HFFc6 (cell line): ENCODE measurements at regions not wholly inside any gene's neighbourhood (a gene's known extent, or its start where the extent isn't known, plus 50 kb on each side); places are given as distances from the start of the nearest gene placed in this dataset.
A peak's percentile ranks its signal among the peaks of the same experiment; 100 is the strongest.

ENCODE experiments used
- DNase-seq: peaks from one replicate; pipeline ENCODE4 v3.0.0-alpha.2; 2018
- H3K27ac Mint-ChIP-seq: 2 replicates; pipeline ENCODE4 v1.8.0; 2020; ENCODE audit warnings: mild to moderate bottlenecking, mixed read lengths
- H3K27me3 Mint-ChIP-seq: 2 replicates; pipeline ENCODE4 v1.8.0; 2021; ENCODE audit warnings: mild to moderate bottlenecking, moderate library complexity, mixed read lengths; ENCODE audit not compliant: insufficient read depth
- H3K36me3 Mint-ChIP-seq: 2 replicates; pipeline ENCODE4 v1.8.0; 2021; ENCODE audit warnings: low read depth, mixed read lengths
- H3K4me1 Mint-ChIP-seq: 2 replicates; pipeline ENCODE4 v1.8.0; 2020; ENCODE audit warnings: low read depth, mixed read lengths
- H3K4me3 Mint-ChIP-seq: 2 replicates; pipeline ENCODE4 v1.8.0; 2020; ENCODE audit warnings: mild to moderate bottlenecking, moderate library complexity, mixed read lengths
- H3K9me3 Mint-ChIP-seq: 2 replicates; pipeline ENCODE4 v1.8.0; 2020; ENCODE audit warnings: mild to moderate bottlenecking, mixed read lengths
- CTCF ChIP-seq: fragments of 200-600 bp; sonication (generic); IDR thresholded peaks from 2 replicates; pipeline ENCODE4 v1.5.0; 2021; ENCODE audit warnings: antibody characterized with exemption, mild to moderate bottlenecking

DNA sequence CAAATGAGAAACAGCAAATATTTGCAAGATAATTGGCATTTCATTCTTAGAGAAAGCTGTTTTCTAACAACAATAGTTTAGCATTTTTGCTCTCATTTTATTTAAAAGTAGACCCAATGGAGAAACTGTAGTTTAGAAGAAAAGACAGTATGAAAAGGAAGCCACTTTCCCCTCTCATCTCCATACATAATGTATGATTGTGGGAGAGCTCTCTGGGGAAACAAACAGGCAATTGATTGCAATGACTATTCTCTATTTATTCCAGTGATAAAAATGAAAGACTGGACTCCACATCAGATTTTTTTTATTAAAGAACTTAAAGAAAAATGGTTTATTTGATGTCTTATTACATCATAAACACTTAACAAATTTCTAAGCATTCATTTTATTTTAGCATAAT lies 116.8 kb upstream of the SASH1 start:
- no peaks in the 10 kb centered on the region for H3K27me3 Mint-ChIP-seq
- no peak for DNase-seq
- no peaks in the 10 kb centered on the region for H3K9me3 Mint-ChIP-seq
- no peak for TF ChIP-seq CTCF
- H3K4me3 Mint-ChIP-seq: no peak overlapping the region
- peaks cover 40% of the 10 kb centered on the region for H3K4me1 Mint-ChIP-seq
- no peak overlapping the region for H3K27ac Mint-ChIP-seq
- no peaks in the 10 kb centered on the region for H3K36me3 Mint-ChIP-seq

DNA sequence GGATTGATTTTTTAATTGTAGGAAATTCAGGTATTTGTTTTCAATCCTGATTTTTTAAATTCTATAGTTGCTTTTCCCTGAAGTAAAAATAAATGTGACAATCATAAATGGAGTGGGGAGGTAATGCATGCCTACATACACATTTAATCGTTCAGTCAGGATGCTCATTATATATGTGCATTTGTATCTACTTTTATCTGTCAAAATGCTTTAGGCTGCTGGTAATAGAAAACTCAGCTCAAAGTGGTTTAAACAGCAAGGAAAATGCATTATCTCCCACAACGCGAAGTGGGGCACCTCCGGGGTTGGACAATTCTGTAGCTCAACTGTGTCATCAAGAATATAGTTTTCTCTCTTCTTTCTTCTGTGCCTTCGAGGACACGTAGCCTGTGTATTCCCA lies 116.4 kb upstream of the SASH1 start:
- peaks cover 40% of the 10 kb centered on the region for H3K4me1 Mint-ChIP-seq
- no peaks in the 10 kb centered on the region for H3K27me3 Mint-ChIP-seq
- H3K27ac Mint-ChIP-seq: no peak overlapping the region
- no peaks in the 10 kb centered on the region for H3K9me3 Mint-ChIP-seq
- DNase-seq: no peak
- TF ChIP-seq CTCF: no peak
- H3K36me3 Mint-ChIP-seq: no peaks in the 10 kb centered on the region
- no peak overlapping the region for H3K4me3 Mint-ChIP-seq

DNA sequence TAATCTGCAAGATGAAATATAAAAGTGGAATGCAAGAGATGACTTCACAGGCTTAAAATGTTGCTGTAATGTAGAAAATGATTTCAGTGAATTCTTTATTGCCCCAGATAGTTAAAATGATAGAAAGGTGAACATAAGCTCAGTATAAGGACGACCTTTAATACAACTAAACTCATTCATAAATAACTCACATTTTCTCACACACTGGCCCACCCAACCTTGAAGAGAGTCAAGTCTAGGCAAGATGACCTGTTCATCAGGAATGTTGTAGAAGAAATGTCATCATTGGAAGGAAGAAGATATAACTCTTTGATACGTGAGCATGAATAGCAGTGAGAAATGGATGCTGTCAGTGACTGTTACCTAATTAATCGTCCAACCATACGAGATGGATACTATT lies 111.1 kb upstream of the SASH1 start:
- Mint-ChIP-seq H3K4me3 (peak overlapping the region; percentile 9; the same call in 1 of the 2 replicates), H3K27me3 (no peaks in the 10 kb centered on the region; the same call in 1 of the 2 replicates), H3K4me1 (peaks cover 29% of the 10 kb centered on the region), H3K36me3 (no peaks in the 10 kb centered on the region), H3K9me3 (no peaks in the 10 kb centered on the region), H3K27ac (peak overlapping the region; percentile 64)
- peak; percentile 72 for DNase-seq
- no peak for TF ChIP-seq CTCF

DNA sequence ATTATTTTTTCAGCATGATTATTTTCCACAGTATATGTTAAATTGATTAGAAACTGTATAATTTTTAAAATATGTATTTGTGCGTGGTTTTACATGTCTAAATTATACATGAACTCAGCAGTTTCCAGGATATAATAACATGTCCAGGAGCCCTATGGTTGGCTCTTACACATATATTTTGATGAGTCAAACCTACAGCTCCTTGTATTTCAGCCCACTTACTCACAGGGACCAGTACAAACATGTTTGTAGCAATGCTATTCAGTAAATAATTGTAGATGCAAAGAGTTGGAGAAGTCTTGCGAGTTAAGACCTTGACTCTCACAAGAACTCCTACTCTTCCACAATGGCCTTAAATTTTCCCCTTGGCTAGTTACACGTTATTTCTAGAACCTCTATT lies 107.2 kb upstream of the SASH1 start:
- no peaks in the 10 kb centered on the region; the same call in 1 of the 2 replicates for H3K27me3 Mint-ChIP-seq
- no peak overlapping the region for H3K4me3 Mint-ChIP-seq
- TF ChIP-seq CTCF: no peak
- peak; percentile 15 for DNase-seq
- no peaks in the 10 kb centered on the region for H3K36me3 Mint-ChIP-seq
- no peak overlapping the region for H3K27ac Mint-ChIP-seq
- no peaks in the 10 kb centered on the region for H3K9me3 Mint-ChIP-seq
- peaks cover 43% of the 10 kb centered on the region for H3K4me1 Mint-ChIP-seq

- no peak overlapping the region for H3K4me3 Mint-ChIP-seq
- H3K4me1 Mint-ChIP-seq: peaks cover 34% of the 10 kb centered on the region
- no peak for DNase-seq
- no peaks in the 10 kb centered on the region for H3K36me3 Mint-ChIP-seq
- TF ChIP-seq CTCF: no peak
- no peaks in the 10 kb centered on the region; the same call in 1 of the 2 replicates for H3K27me3 Mint-ChIP-seq
- no peaks in the 10 kb centered on the region for H3K9me3 Mint-ChIP-seq
- H3K27ac Mint-ChIP-seq: no peak overlapping the region
Observed at GRCh38 chr6:148238713-148239112, 103.9 kb upstream of the SASH1 start.

DNA sequence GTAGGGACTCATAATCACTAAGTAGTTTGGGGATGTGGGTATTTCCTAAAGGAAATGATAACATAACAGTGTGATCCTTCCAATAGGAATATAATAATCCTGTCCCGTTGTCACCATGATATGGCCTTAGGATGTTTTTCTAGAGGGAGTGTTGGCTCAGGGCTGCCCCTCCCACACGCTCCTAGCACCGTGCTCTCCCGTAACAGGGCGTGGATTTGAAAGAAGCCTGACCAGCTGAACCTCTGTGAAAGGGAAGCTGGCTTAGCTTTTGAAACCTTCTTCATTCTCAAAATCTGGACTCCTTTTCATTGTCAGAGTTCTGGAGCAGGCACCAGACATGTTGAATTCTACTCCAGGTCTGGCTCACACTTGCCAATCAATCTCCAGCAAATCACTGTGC lies 103.4 kb upstream of the SASH1 start:
- Mint-ChIP-seq H3K27me3 (no peaks in the 10 kb centered on the region; the same call in 1 of the 2 replicates), H3K36me3 (no peaks in the 10 kb centered on the region), H3K9me3 (no peaks in the 10 kb centered on the region), H3K27ac (no peak overlapping the region), H3K4me3 (no peak overlapping the region), H3K4me1 (peaks cover 34% of the 10 kb centered on the region)
- TF ChIP-seq CTCF: no peak
- no peak for DNase-seq
